ENCODE measurements at regions not wholly inside any gene's neighbourhood (a gene's known extent, or its start where the extent isn't known, plus 50 kb on each side); places are given as distances from the start of the nearest gene placed in this dataset.

DNA sequence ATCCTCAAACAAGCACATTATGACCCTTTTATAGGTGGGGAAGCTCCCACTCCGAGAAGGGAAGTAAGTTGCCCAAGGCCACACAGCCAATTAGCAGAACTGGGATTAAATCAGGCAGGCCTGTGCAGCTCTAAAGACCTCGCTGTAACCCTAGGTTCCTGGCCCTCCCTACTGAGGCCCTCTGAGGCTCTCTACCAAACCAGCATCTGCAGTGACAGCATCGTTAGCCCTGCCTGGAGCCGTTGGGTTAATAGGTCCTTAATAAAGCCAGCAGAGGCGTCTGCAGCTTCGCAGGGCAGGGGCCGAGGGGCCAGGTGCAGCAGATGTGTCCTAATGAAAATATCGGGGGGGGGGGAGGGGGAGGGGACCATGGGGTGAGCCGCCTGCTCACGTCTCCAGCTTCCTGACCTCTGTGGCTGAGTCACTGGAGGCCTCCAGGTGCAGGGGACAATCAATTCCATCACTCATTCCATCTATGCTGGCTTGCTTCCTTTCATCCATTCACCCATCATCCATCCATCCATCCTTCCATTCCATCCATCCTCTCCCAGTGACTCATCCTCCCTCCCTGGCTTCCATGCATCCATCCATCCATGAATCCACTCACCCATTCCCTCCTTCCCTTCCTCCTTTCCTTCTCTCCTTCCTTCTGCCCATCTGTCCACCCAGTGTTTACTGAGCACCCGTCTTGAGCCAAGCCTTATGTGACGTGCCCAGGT is 203.9 kb downstream of the C9orf50 start:
- DNase-seq (ENCODE audit: low spot score), result no peak
- Histone ChIP-seq H3K27ac (no peak overlapping the region), H3K4me3 (no peak overlapping the region)
- TF ChIP-seq, protein P1, sequence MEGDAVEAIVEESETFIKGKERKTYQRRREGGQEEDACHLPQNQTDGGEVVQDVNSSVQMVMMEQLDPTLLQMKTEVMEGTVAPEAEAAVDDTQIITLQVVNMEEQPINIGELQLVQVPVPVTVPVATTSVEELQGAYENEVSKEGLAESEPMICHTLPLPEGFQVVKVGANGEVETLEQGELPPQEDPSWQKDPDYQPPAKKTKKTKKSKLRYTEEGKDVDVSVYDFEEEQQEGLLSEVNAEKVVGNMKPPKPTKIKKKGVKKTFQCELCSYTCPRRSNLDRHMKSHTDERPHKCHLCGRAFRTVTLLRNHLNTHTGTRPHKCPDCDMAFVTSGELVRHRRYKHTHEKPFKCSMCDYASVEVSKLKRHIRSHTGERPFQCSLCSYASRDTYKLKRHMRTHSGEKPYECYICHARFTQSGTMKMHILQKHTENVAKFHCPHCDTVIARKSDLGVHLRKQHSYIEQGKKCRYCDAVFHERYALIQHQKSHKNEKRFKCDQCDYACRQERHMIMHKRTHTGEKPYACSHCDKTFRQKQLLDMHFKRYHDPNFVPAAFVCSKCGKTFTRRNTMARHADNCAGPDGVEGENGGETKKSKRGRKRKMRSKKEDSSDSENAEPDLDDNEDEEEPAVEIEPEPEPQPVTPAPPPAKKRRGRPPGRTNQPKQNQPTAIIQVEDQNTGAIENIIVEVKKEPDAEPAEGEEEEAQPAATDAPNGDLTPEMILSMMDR (IDR thresholded peaks at IDR 0.05), result no peak

DNA sequence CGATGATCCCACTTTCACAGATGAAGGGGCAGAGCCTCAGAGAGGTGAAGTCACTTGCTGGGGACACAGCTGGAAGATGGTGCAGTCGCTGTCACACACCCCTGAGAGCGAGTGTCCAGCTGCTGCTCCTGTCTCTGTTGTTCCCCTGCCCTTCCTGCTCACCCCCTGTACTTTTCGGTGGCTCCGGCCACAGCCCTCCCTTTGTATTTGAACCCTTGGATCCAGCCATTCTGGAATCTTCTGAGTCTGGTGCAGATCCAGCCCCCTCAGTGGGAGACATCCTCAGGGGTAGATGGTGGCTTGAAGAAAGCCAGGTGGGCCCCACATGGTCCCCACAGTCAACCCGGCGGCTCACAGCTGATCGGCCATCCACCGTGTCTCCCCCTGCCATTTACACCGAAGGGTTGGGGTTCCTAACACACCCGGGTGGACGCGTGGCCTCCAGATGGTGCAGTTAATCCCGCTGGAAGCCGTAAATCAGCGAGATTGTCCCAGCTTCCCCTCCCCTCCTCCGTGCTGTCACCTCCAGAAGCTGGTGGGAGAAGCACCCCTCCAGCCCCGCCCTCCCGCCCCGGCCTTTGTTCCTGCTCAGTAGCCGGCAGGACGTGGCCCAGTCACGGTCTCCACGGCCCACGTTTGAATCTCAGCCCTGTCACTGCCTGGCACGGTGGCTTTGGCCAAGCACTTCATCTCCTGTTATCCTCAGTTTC is 204.8 kb downstream of the C9orf50 start:
- Histone ChIP-seq H3K4me3 (no peak overlapping the region), H3K27ac (peak overlapping the region in 1 of 2 donors; percentile 9)
- no peak for DNase-seq (ENCODE audit: low spot score)
- TF ChIP-seq, protein P1 (IDR thresholded peaks at IDR 0.05), result no peak

DNA sequence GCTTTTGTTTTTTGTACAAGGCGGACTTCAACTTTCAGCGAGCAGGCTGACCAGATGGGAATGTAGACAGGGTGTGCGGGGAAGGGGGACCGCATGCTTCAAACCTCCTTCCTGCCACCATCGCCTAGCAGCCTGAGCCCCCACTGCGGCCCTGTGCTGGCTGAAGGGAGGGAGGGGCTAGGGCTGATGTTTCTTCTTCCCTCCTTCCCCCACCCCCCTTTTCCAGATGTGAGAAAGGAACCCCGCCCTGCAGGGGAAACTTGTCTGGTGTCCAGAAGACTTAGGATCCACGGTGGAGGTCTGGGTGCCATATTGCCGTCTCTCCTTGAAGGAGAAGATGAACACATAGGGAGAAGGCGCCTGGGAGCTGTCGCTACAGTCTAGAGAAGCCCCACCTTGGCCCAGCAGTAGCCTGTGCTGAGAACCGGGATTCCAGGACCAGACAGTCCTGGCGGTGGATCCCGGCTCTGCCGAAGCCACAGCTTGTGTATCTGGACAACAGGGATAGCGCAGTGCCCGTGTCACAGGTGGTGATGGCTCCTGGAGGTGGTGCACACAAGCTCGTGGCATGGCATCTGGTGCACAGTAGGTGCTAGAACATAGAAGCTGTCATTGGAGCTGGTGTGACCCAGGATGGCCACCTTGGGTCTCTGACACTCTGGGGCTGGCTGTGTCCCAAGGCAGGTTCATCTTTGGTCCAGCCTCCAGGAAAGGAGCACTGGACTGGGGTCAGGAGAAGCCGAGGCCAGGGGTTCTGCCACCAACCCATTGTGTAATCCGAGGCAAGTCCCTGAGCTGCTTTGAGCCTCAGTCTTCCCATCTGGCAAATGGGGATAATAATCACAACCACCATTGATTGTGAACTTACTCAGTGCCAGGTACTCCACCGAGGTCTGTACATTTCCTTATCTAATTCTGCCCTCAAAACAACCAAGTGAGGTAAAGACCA is 205.6 kb downstream of the C9orf50 start:
- peak overlapping the region; percentile 94 to 97 for H3K27ac ChIP-seq
- DNase-seq (ENCODE audit: low spot score), result no peak
- TF ChIP-seq, protein P1 (IDR thresholded peaks at IDR 0.05), result no peak
- H3K4me3 ChIP-seq, result no peak overlapping the region

DNA sequence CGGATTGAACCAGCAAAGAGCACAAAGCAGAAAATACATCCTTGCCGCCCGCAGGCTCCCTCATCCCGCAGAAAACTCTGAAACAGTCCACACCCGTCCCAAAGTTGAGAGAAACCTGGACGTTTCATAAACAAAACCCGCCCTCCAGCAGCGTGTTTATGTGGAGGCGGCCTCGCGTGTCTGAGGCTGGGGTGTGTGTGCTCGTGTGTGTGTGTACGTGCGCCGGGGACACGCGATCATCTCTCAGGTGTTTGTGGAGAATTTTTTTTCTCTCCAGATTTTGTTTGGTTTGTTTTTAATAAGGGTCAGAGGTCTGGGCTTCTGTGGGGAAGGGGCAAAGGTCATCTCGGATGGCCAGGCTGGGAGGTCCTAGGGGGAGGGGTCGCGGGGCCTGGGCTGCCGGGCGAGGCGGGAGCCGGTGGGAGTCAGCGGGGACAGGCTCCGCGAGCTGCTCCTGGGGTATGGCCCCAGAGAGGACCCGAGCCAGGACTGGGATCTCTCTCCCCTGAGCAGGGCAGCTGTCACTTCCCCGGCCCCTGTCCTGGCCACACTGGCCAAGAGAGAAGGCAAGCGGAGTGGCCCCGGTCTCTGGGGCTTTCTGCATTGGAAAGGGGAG is 206.4 kb downstream of the C9orf50 start:
- Histone ChIP-seq H3K4me3 (peak overlapping the region; percentile 73), H3K27ac (peak overlapping the region; percentile 94 to 97)
- no peak for DNase-seq (ENCODE audit: low spot score)
- TF ChIP-seq, protein P1 (IDR thresholded peaks at IDR 0.05), result no peak

DNA sequence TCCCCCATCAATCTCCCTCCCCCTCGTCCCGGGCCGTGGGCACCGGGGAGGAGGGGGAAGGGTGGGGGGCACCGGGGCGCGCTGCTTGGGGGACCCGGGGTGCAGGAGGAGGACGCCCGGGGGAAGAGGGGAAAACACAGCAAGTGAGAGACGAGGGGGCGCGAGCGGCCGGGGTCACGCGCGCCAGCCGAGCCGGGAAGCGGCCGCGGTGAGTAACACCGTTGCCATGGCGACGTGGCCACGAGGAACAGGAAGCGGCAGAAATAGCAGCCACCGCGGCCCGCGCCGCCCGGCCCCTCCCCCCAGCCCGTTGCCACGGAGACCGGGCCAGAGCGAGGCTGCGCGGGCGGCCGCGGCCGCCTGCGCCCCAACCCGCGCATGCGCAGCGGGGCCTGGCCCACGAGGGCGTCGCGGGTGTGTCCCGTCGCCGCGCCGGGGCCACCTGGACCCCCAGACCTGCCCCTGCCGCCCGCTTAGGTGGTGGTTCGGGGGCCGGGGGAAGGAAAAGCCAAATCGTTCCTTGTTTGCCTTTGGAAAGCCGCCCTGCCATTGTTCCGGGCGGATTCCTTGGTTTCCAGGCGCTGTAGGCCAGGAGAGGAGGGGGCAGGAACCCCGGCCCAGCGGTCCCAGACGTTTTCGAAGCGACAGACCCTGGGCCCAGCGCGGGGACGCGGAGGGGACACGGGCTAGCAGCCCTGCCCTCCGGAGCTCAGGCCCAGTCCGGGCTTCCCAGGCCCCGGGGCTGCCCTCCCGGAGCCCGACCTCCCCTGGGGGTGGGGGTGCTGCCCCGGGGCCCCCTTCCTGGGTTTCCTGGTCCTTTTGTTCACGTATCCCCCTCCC is 207.1 kb downstream of the C9orf50 start:
- TF ChIP-seq, protein P1 (IDR thresholded peaks at IDR 0.05), result no peak
- Histone ChIP-seq H3K4me3 (peak overlapping the region; percentile 73), H3K27ac (peak overlapping the region; percentile 94 to 97)
- peak; percentile 98 for DNase-seq (ENCODE audit: low spot score)

Data from coronary artery (tissue), 2 donors.